Endothelial cell of umbilical vein (primary cell): ENCODE measurements at regions not wholly inside any gene's neighbourhood (a gene's known extent, or its start where the extent isn't known, plus 50 kb on each side); places are given as distances from the start of the nearest gene placed in this dataset.

Experiments
- BruUV-seq: library from RNA; stranded (reverse); fragments of 400-500 nt; replicated peaks from 2 replicates; lab custom pipeline; 2021; lab: Mats Ljungman, UMichigan
- CTCF ChIA-PET: fragments of 300-600, 350-600 bp; sonication (Branson Sonifier 250); formaldehyde crosslinking; loops from one replicate; lab custom pipeline; 2021; ENCODE audit warnings: antibody characterized with exemption, inconsistent platforms; lab: Charles Lee
- POLR2A ChIA-PET: fragments of 300-600, 350-600 bp; sonication (Branson Sonifier 250); formaldehyde crosslinking; loops from one replicate; lab custom pipeline; 2021; ENCODE audit warnings: antibody characterized with exemption, inconsistent platforms; lab: Charles Lee
- DNase-seq: peaks from one replicate; pipeline ENCODE4 v3.0.0-alpha.2; 2011; ENCODE audit warnings: low read depth, low spot score
- FAIRE-seq: peaks from 2 replicates; lab custom pipeline; 2011; peaks lifted over from hg19 to GRCh38; lab: Jason Lieb, UNC
- H2AFZ ChIP-seq: 2 replicates; pipeline ENCODE4 v1.6.0; 2012; ENCODE audit warnings: low read depth, low read length, control low read depth, inconsistent platforms
- H3K27ac ChIP-seq: 2 replicates; pipeline ENCODE4 v1.5.1; 2011; ENCODE audit warnings: low read depth, mild to moderate bottlenecking, control low read depth, low read length, moderate library complexity; ENCODE audit not compliant: insufficient read depth
- H3K27me3 ChIP-seq, 2 experiments: 2 replicates each; pipeline versions ENCODE4 v1.6.0 to v1.6.1; 2011; ENCODE audit warnings: low read length in 2 of 2, mixed read lengths in 1 of 2; ENCODE audit not compliant: control insufficient read depth in 2 of 2, insufficient read depth in 2 of 2
- H3K36me3 ChIP-seq, 2 experiments: 2 replicates in 1 of 2; 3 replicates in 1 of 2; pipeline ENCODE4 v1.5.1; 2011; ENCODE audit warnings: low read length in 2 of 2, mild to moderate bottlenecking in 1 of 2, moderate library complexity in 1 of 2; ENCODE audit not compliant: control insufficient read depth in 2 of 2, insufficient read depth in 2 of 2; ENCODE audit errors: extremely low read depth in 1 of 2
- H3K4me1 ChIP-seq: 3 replicates; pipeline ENCODE4 v1.5.1; 2011; ENCODE audit warnings: mild to moderate bottlenecking, low read length; ENCODE audit not compliant: control insufficient read depth, insufficient read depth; ENCODE audit errors: extremely low read depth
- H3K4me2 ChIP-seq: 2 replicates; pipeline ENCODE4 v1.6.1; 2011; ENCODE audit warnings: low read length, control low read depth, mixed read lengths; ENCODE audit not compliant: insufficient read depth
- H3K4me3 ChIP-seq, 3 experiments: fragments of 200-600 bp in 1 of 3; sonication (generic), shearing (Covaris generic) in 1 of 3; replicated peaks in 1 of 3; 2 replicates each; pipeline ENCODE4 v1.5.1; 2011 to 2016; ENCODE audit warnings: control low read depth in 3 of 3, low read length in 3 of 3, mild to moderate bottlenecking in 2 of 3, inconsistent platforms in 1 of 3, low read depth in 1 of 3, moderate library complexity in 1 of 3; ENCODE audit not compliant: insufficient read depth in 1 of 3
- H3K79me2 ChIP-seq: 2 replicates; pipeline ENCODE4 v1.6.0; 2012; ENCODE audit warnings: low read length, inconsistent platforms; ENCODE audit not compliant: control insufficient read depth, insufficient read depth
- H3K9ac ChIP-seq: replicated peaks from 2 replicates; pipeline ENCODE3; 2011; ENCODE audit warnings: low read length, control low read depth; ENCODE audit not compliant: insufficient read depth; ENCODE audit errors: extremely low read depth
- H3K9me1 ChIP-seq: replicated peaks from 3 replicates; pipeline ENCODE4 v1.6.0; 2011; ENCODE audit warnings: mild to moderate bottlenecking, low read length; ENCODE audit not compliant: control insufficient read depth, insufficient read depth; ENCODE audit errors: extremely low read depth
- H3K9me3 ChIP-seq: replicated peaks from 2 replicates; pipeline ENCODE4 v1.5.1; 2012; ENCODE audit warnings: low read length, inconsistent platforms; ENCODE audit not compliant: control insufficient read depth, insufficient read depth
- H4K20me1 ChIP-seq: replicated peaks from 2 replicates; pipeline ENCODE3; 2011; ENCODE audit warnings: mild to moderate bottlenecking, low read length; ENCODE audit not compliant: control insufficient read depth, insufficient read depth; ENCODE audit errors: extremely low read depth
- CTCF ChIP-seq, 2 donors: IDR thresholded peaks; 1 replicate in 1 of 2; 2 replicates in 1 of 2; pipeline ENCODE4 v1.5.1; 2011; ENCODE audit warnings: low read length in 2 of 2, mild to moderate bottlenecking in 2 of 2, moderate library complexity in 2 of 2, control low read depth in 1 of 2, inconsistent platforms in 1 of 2, low read depth in 1 of 2; ENCODE audit not compliant: insufficient read depth in 1 of 2; ENCODE audit errors: extremely low read depth in 1 of 2
- EZH2 ChIP-seq: IDR thresholded peaks from 2 replicates; pipeline ENCODE4 v1.6.1; 2012; ENCODE audit warnings: borderline replicate concordance, low read depth, mild to moderate bottlenecking, moderate library complexity, low read length, inconsistent platforms; ENCODE audit not compliant: severe bottlenecking
- FOS ChIP-seq: IDR thresholded peaks from 2 replicates; pipeline ENCODE4 v1.6.1; 2011; ENCODE audit warnings: mild to moderate bottlenecking, low read length, moderate library complexity, borderline replicate concordance; ENCODE audit not compliant: insufficient read depth
- GATA2 ChIP-seq: IDR thresholded peaks from 2 replicates; pipeline ENCODE4 v1.7.0; 2011; ENCODE audit warnings: low read depth, mild to moderate bottlenecking, moderate library complexity, mixed read lengths, low read length; ENCODE audit not compliant: insufficient read length, insufficient read depth
- JUN ChIP-seq: IDR thresholded peaks from 2 replicates; pipeline ENCODE4 v1.6.1; 2011; ENCODE audit warnings: borderline replicate concordance, low read depth; ENCODE audit not compliant: insufficient read length, insufficient read depth
- MAX ChIP-seq: IDR thresholded peaks from 2 replicates; pipeline ENCODE4 v1.6.1; 2011; ENCODE audit not compliant: insufficient read depth, insufficient read length
- MYC ChIP-seq: IDR thresholded peaks from one replicate; pipeline ENCODE4 v1.6.1; 2011; ENCODE audit warnings: mild to moderate bottlenecking, low read depth, low read length
- POLR2AphosphoS5 ChIP-seq: IDR thresholded peaks from 2 replicates; pipeline ENCODE4 v1.6.1; 2012; ENCODE audit warnings: low read depth, mild to moderate bottlenecking, control low read depth, low read length, moderate library complexity; ENCODE audit not compliant: insufficient read depth
- dilution Hi-C: fragments of 300-500 bp; cut with MboI; formaldehyde crosslinking; loops from one replicate; pipeline ENCODE4 v1.15.0; 2019; ENCODE audit warnings: low sequenced_read_pairs; ENCODE audit not compliant: extremely low pct_ligation_motif_present
- intact Hi-C: fragments of 100-400 bp; cut with micrococcal nuclease; formaldehyde crosslinking; loops from one replicate; pipeline ENCODE4 v1.10.0; 2022

DNA sequence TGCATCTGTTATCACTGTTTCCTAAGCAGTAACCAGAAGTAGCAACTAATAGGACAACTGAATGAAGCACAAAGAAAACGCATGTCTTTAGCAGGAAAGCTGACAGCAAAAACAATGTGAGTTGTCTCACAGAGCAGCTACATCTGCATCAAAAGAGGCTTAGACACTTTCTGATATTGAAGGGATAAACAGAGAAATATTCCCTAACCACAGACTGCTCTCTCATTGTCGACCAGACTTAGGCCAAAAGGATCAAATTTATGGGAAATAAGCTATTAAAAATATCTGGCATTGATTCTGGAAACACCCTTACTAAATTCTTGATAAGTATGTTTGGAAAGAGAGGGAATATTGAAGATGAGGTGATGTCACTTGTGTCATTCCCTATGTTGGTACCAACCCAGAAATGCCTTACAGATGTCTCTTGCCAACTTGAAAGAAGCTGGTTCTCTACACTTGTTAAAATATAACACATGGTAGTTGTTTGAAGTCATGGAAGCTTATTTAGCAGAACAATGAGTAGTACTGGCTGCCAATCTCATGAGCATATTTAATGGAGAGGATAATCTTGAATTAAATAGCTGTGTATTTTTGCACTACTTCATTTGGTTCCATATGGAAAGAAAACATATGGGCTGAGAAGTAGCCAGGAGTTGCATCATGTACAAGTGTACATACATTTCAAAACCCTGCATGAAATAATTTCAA, 929.3 kb upstream of the MAN1A1 start:
- no peaks in the 10 kb centered on the region for H3K4me1 ChIP-seq
- H3K4me3 ChIP-seq = no peak overlapping the region
- no peaks in the 10 kb centered on the region for H3K9me1 ChIP-seq
- FAIRE-seq (no peak), DNase-seq (no peak)
- BruUV-seq = no TSS peak
- H3K36me3 ChIP-seq = no peaks in the 10 kb centered on the region
- dilution Hi-C loops = no loop called here
- H3K79me2 ChIP-seq = no peaks in the 10 kb centered on the region
- no peaks in the 10 kb centered on the region for H3K27me3 ChIP-seq
- no peaks in the 10 kb centered on the region for H3K9me3 ChIP-seq
- H3K9ac ChIP-seq = no peak overlapping the region
- H3K4me2 ChIP-seq = no peak overlapping the region
- H2AFZ ChIP-seq = no peak overlapping the region
- ChIA-PET CTCF (no interaction called here), POLR2A (no interaction called here)
- intact Hi-C loops = no loop called here
- no peak for TF ChIP-seq FOS
- TF ChIP-seq EZH2 = no peak
- TF ChIP-seq MAX = no peak
- no peak for TF ChIP-seq MYC
- H4K20me1 ChIP-seq = no peaks in the 10 kb centered on the region
- no peak overlapping the region for H3K27ac ChIP-seq

- no TSS peak for BruUV-seq
- Histone ChIP-seq H3K36me3 (no peaks in the 10 kb centered on the region), H3K27ac (no peak overlapping the region), H3K4me2 (no peak overlapping the region), H3K79me2 (no peaks in the 10 kb centered on the region), H4K20me1 (no peaks in the 10 kb centered on the region), H3K9me1 (no peaks in the 10 kb centered on the region), H3K4me1 (no peaks in the 10 kb centered on the region), H3K9me3 (no peaks in the 10 kb centered on the region), H3K9ac (no peak overlapping the region), H3K4me3 (no peak overlapping the region), H3K27me3 (no peaks in the 10 kb centered on the region), H2AFZ (no peak overlapping the region)
- DNase-seq (no peak), FAIRE-seq (no peak)
- dilution Hi-C loops (no loop called here), intact Hi-C loops (no loop called here)
- CTCF ChIA-PET = no interaction called here
- no peak for TF ChIP-seq FOS
- no peak for TF ChIP-seq EZH2
- TF ChIP-seq CTCF (IDR thresholded peaks at IDR 0.05; ENCODE audit: extremely low read depth in 1 of 2, insufficient read depth in 1 of 2, low read depth in 1 of 2, low read length in 2 of 2) = no peak
- no peak for TF ChIP-seq POLR2AphosphoS5
- no peak for TF ChIP-seq JUN
- TF ChIP-seq MAX = no peak
- no peak for TF ChIP-seq MYC
- TF ChIP-seq GATA2 = no peak
- POLR2A ChIA-PET = no interaction called here
These were observed 925.0 kb upstream of the MAN1A1 start for GRCh38 chr6:120274547-120274946.
